ENCODE measurements at regions not wholly inside any gene's neighbourhood (a gene's known extent, or its start where the extent isn't known, plus 50 kb on each side); places are given as distances from the start of the nearest gene placed in this dataset.

DNA sequence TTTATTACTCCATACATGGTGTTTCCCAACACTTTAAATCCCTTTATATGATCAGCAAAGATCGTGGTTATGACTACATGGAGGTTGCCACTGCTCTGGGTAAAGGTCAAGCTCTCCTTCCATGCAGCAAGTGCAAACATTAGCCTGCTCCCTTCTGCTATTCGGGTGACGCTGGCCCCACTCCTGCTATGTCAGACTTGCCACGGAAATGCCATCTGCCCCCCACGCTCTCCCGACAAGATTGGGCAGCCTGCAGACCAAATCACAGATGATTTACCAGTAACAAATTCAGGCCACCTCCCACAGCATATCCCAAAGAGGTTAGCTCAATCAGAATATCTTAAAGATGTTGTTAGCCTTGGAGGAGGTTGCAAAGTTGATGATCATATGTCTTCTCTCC is 77.8 kb upstream of the MGMT start:
- TF ChIP-seq, protein P1, sequence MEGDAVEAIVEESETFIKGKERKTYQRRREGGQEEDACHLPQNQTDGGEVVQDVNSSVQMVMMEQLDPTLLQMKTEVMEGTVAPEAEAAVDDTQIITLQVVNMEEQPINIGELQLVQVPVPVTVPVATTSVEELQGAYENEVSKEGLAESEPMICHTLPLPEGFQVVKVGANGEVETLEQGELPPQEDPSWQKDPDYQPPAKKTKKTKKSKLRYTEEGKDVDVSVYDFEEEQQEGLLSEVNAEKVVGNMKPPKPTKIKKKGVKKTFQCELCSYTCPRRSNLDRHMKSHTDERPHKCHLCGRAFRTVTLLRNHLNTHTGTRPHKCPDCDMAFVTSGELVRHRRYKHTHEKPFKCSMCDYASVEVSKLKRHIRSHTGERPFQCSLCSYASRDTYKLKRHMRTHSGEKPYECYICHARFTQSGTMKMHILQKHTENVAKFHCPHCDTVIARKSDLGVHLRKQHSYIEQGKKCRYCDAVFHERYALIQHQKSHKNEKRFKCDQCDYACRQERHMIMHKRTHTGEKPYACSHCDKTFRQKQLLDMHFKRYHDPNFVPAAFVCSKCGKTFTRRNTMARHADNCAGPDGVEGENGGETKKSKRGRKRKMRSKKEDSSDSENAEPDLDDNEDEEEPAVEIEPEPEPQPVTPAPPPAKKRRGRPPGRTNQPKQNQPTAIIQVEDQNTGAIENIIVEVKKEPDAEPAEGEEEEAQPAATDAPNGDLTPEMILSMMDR (IDR thresholded peaks at IDR 0.05; ENCODE audit: low read depth, low read length, poor library complexity, severe bottlenecking): no peak
- no peak for TF ChIP-seq EZH2phosphoT487 (IDR thresholded peaks at IDR 0.05; ENCODE audit: borderline replicate concordance, low read length)

Measured in DOHH2 (cell line).